Esophagus muscularis mucosa (tissue), 4 donors: ENCODE measurements at regions not wholly inside any gene's neighbourhood (a gene's known extent, or its start where the extent isn't known, plus 50 kb on each side); places are given as distances from the start of the nearest gene placed in this dataset.

Experiments
- DNase-seq: peaks from one replicate; pipeline ENCODE4 v3.0.0-alpha.2; 2017; ENCODE audit errors: extremely low spot score
- H3K27ac ChIP-seq, 4 donors: fragments of 200-600 bp; sonication (generic); replicated peaks in 1 of 4; 1 replicate in 3 of 4; 2 replicates in 1 of 4; pipeline ENCODE4 v1.5.1; 2016 to 2019; ENCODE audit warnings: mild to moderate bottlenecking in 1 of 4
- H3K27me3 ChIP-seq, 4 donors: fragments of 200-600 bp; sonication (generic); one replicate each; pipeline versions ENCODE4 v1.5.1 to v1.6.0; 2016 to 2019
- H3K36me3 ChIP-seq, 4 donors: fragments of 200-600 bp; sonication (generic); one replicate each; pipeline ENCODE4 v1.5.1; 2016 to 2019
- H3K4me1 ChIP-seq, 4 donors: fragments of 200-600 bp; sonication (generic); one replicate each; pipeline ENCODE4 v1.5.1; 2016 to 2019
- H3K4me3 ChIP-seq, 4 donors: fragments of 200-600 bp; sonication (generic); 1 replicate in 2 of 4; 2 replicates in 2 of 4; pipeline ENCODE4 v1.5.1; 2016 to 2019; ENCODE audit warnings: mild to moderate bottlenecking in 4 of 4, moderate library complexity in 1 of 4
- H3K9me3 ChIP-seq, 4 donors: fragments of 200-600 bp; sonication (generic); 1 replicate in 3 of 4; 2 replicates in 1 of 4; pipeline ENCODE4 v1.5.1; 2016 to 2019
- EP300 ChIP-seq: sonication (generic); formaldehyde crosslinking; IDR thresholded peaks from one replicate; pipeline ENCODE4 v1.6.1; 2017; ENCODE audit warnings: antibody characterized with exemption
- POLR2A ChIP-seq: fragments of 450-650 bp; IDR thresholded peaks from one replicate; pipeline ENCODE4 v1.6.1; 2017; ENCODE audit warnings: antibody characterized with exemption, moderate library complexity, mild to moderate bottlenecking, low read depth
- POLR2AphosphoS5 ChIP-seq, 2 donors: sonication (generic); formaldehyde crosslinking; IDR thresholded peaks; one replicate each; pipeline ENCODE4 v1.6.1; 2017; ENCODE audit warnings: antibody characterized with exemption in 2 of 2
- WGBS: methylation state at CpG from one replicate; pipeline ENCODE4 v1.1.5; 2018; 5-methylcytosine and 5-hydroxymethylcytosine counted together
- intact Hi-C: fragments of 100-400 bp; cut with DNase I; formaldehyde crosslinking; loops from one replicate; pipeline ENCODE4 v1.15.1; 2023
- TF ChIP-seq, protein P1 (sequence below), 3 experiments: fragments of 200-600 bp in 2 of 3; fragments of 450-650 bp in 1 of 3; sonication (generic) in 2 of 3; IDR thresholded peaks; one replicate each; pipeline ENCODE4 v1.5.1; 2017 to 2019; ENCODE audit warnings: antibody characterized with exemption in 3 of 3, mild to moderate bottlenecking in 2 of 3, moderate library complexity in 1 of 3

DNA sequence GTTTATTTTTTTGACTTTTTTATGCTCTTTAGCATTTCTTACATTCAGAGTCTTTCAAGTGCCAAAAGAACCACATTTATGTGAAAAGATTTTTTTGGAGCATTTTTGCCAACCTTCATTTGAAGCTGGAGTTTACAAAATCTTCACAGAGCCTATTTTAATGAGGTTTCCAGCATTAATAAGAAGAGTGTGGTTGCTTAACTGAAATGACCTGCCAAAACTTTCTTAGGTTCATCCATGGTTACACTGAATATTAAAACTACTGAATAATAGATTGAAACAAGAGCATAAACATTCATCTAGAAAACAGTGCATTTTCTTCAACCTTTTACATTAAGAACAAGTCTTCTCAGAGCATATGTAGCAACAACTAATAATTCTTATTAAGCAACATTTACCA is 672.3 kb upstream of the CXADR start:
- intact Hi-C loops: no loop called here
- Histone ChIP-seq H3K27me3 (no peaks in the 10 kb centered on the region), H3K27ac (no peak overlapping the region), H3K4me3 (no peak overlapping the region), H3K9me3 (no peaks in the 10 kb centered on the region), H3K36me3 (no peaks in the 10 kb centered on the region), H3K4me1 (peaks cover 3 to 28% (median 26%) of the 10 kb centered on the region in 4 donors)
- TF ChIP-seq EP300: no peak
- no peak for TF ChIP-seq POLR2AphosphoS5 (IDR thresholded peaks at IDR 0.05)
- TF ChIP-seq POLR2A: no peak
- no peak for DNase-seq

DNA sequence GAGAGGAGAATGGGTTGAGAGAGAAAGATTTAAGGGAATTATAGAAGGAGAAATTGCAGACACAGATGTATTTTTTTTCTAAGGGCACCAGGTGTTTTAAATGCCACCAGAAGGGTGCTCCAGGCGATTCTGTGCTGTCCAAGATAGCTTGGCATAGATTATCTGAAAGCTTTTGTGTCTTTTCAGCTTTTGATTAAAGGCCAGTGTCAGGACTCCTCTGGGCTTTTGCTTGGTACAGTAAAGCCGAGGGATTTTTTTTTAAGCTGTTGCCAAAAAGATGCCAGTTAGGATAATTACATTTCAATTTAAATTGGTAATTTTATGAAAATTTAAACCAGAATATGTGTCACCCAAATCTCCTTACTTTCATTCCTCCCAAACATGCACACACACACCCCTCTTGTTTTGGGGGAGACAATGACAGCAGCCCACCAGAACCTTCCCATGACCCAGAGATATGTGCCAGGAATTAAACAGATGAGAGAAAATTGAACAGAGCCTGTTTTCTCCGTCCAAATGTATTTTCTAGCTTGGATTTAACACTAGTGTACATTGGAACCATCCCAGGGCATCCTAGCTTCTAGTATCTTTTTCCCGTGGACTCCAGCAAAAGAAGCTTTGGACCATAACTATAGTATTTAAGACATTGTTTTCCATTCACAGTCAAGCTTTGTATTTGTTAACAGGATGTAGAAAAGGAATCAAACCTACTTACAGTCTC is 670.7 kb upstream of the CXADR start:
- 54% methylated on average over 4 of the region's 4 CpGs for WGBS

DNA sequence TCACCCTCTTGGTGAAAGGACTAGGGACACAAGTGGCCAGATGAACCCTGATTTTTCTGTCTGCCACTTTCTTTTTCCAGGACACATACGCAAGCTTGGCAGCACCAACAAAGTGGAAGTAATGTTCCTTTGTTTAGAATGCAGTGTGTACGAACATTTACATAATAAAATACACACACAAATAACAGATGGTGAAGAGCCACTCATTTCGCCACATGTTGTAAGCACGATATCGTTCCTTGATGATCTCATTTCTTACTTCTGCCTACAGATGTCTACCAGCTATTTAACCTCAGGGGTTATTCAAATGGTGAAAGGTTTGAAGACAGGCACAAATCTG is 670.2 kb upstream of the CXADR start:
- no peaks in the 10 kb centered on the region for H3K36me3 ChIP-seq
- H3K27me3 ChIP-seq: no peaks in the 10 kb centered on the region
- peak overlapping the region in 1 of 4 donors; percentile 32 for H3K4me3 ChIP-seq
- TF ChIP-seq POLR2A (no peak), POLR2AphosphoS5 (IDR thresholded peaks at IDR 0.05) (no peak), EP300 (no peak)
- TF ChIP-seq, protein P1, sequence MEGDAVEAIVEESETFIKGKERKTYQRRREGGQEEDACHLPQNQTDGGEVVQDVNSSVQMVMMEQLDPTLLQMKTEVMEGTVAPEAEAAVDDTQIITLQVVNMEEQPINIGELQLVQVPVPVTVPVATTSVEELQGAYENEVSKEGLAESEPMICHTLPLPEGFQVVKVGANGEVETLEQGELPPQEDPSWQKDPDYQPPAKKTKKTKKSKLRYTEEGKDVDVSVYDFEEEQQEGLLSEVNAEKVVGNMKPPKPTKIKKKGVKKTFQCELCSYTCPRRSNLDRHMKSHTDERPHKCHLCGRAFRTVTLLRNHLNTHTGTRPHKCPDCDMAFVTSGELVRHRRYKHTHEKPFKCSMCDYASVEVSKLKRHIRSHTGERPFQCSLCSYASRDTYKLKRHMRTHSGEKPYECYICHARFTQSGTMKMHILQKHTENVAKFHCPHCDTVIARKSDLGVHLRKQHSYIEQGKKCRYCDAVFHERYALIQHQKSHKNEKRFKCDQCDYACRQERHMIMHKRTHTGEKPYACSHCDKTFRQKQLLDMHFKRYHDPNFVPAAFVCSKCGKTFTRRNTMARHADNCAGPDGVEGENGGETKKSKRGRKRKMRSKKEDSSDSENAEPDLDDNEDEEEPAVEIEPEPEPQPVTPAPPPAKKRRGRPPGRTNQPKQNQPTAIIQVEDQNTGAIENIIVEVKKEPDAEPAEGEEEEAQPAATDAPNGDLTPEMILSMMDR (IDR thresholded peaks at IDR 0.05): no peak
- no peak overlapping the region for H3K27ac ChIP-seq
- peaks cover under 1 to 24% (median 18%) of the 10 kb centered on the region in 4 donors for H3K4me1 ChIP-seq
- intact Hi-C loops: no loop called here
- WGBS: 70% methylated on average over 5 of the region's 5 CpGs
- no peaks in the 10 kb centered on the region for H3K9me3 ChIP-seq
- DNase-seq: no peak

More for the DNA sequence above, 670.7 kb upstream of the CXADR start:
- Histone ChIP-seq H3K4me3 (peak overlapping the region in 1 of 4 donors; percentile 32), H3K27me3 (no peaks in the 10 kb centered on the region), H3K36me3 (no peaks in the 10 kb centered on the region), H3K4me1 (peaks cover 3 to 28% (median 23%) of the 10 kb centered on the region in 4 donors), H3K27ac (no peak overlapping the region), H3K9me3 (no peaks in the 10 kb centered on the region)
- no peak for DNase-seq
- intact Hi-C loops: no loop called here
- no peak for TF ChIP-seq POLR2AphosphoS5 (IDR thresholded peaks at IDR 0.05)
- no peak for TF ChIP-seq EP300

DNA sequence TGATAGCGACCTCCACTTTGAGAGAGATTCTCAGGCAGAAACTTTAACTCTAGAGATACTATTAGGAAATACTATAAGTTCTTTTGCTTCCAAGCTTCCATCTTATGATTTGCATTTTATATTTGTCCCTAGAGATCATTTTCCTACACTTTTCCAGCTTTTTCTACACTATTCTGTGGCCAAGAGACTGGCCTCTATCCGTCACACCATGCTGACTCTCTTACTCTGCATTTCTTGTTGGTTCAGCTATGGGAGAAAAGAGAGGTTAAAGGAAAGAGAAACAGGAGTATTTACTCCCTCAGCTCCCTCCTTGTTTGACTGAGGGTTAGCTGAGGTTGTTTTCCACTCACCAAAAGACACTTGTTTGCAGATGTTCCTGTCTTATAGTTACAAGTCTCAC is 665.6 kb upstream of the CXADR start:
- Histone ChIP-seq H3K4me3 (no peak overlapping the region), H3K9me3 (no peaks in the 10 kb centered on the region), H3K27ac (no peak overlapping the region), H3K36me3 (no peaks in the 10 kb centered on the region), H3K4me1 (peaks cover 0 to 4% (median 2%) of the 10 kb centered on the region in 4 donors), H3K27me3 (no peaks in the 10 kb centered on the region)
- 88% methylated on average over 2 of the region's 2 CpGs for WGBS
- intact Hi-C loops: no loop called here
- DNase-seq: no peak
- no peak for TF ChIP-seq EP300
- no peak for TF ChIP-seq POLR2AphosphoS5 (IDR thresholded peaks at IDR 0.05)
- TF ChIP-seq, protein P1 (IDR thresholded peaks at IDR 0.05): no peak
- no peak for TF ChIP-seq POLR2A

DNA sequence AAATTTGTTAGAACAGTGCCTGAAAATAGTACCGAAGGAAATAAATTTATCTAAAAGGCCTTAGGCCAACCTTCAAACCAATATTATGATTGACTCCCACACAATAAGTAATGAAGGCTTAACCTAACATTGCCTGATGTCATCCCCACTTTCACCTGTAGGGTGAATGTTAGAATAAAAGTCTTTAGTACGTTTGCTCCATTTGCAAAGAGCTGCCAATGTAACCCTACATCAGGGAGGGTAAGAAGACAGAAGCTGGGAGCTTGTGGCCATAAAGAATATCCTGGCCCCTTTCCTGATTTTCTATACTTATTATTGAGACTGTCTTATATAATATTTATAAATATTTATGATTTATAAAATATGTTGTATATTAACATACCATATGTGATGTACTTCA is 661.8 kb upstream of the CXADR start:
- H3K4me1 ChIP-seq: no peaks in the 10 kb centered on the region
- H3K4me3 ChIP-seq: no peak overlapping the region
- H3K36me3 ChIP-seq: no peaks in the 10 kb centered on the region
- WGBS: 85% methylated on average over 2 of the region's 2 CpGs
- DNase-seq: no peak
- H3K27me3 ChIP-seq: no peaks in the 10 kb centered on the region
- TF ChIP-seq EP300: no peak
- no peak for TF ChIP-seq POLR2A
- TF ChIP-seq, protein P1 (IDR thresholded peaks at IDR 0.05): no peak
- no peak for TF ChIP-seq POLR2AphosphoS5 (IDR thresholded peaks at IDR 0.05)
- intact Hi-C loops: no loop called here
- H3K27ac ChIP-seq: no peak overlapping the region
- peaks cover 0 to 8% (median 0%) of the 10 kb centered on the region in 4 donors for H3K9me3 ChIP-seq
